ENCODE measurements at regions not wholly inside any gene's neighbourhood (a gene's known extent, or its start where the extent isn't known, plus 50 kb on each side); places are given as distances from the start of the nearest gene placed in this dataset.

- H3K9me3 ChIP-seq (ENCODE audit: control insufficient read depth, insufficient read depth, low read depth, low read length), result no peaks in the 10 kb centered on the region
- H3K36me3 ChIP-seq (ENCODE audit: control insufficient read depth, insufficient read depth, low read length), result no peaks in the 10 kb centered on the region
- no peak overlapping the region for H3K4me3 ChIP-seq (ENCODE audit: low read depth, low read length)
- no peak overlapping the region for H3K27ac ChIP-seq (ENCODE audit: low read depth, low read length)
- no peaks in the 10 kb centered on the region for H3K27me3 ChIP-seq (ENCODE audit: control insufficient read depth, insufficient read depth, low read length)
- H3K4me1 ChIP-seq (ENCODE audit: control insufficient read depth, insufficient read depth, low read length), result no peaks in the 10 kb centered on the region
- H3K9ac ChIP-seq (ENCODE audit: low read length), result no peak overlapping the region
These were observed 472.2 kb downstream of the NR2F2 start for GRCh38 chr15:96802611-96803255.

DNA sequence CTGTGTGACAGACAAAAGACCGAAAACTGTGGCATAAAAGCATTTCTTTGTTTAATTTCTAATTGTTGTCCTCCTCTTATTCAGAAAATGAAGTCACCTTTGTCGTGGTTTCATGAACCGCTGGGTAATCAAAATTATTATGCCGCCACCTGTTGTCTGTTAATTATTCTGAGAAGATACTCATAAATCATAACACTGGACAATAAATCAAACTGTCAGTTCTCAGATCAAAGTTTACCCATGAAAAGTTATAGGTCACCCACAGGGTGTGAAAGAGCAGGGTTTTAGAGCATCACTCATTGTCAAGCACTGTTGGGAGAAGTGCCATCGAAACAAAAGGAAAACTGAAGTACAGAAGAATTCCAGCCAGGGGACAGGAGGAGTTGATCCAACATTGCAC is 474.3 kb downstream of the NR2F2 start:
- Histone ChIP-seq H3K9ac (ENCODE audit: low read length) (no peak overlapping the region), H3K27ac (ENCODE audit: low read depth, low read length) (no peak overlapping the region), H3K4me3 (ENCODE audit: low read depth, low read length) (no peak overlapping the region), H3K27me3 (ENCODE audit: control insufficient read depth, insufficient read depth, low read length) (no peaks in the 10 kb centered on the region), H3K36me3 (ENCODE audit: control insufficient read depth, insufficient read depth, low read length) (no peaks in the 10 kb centered on the region), H3K4me1 (ENCODE audit: control insufficient read depth, insufficient read depth, low read length) (no peaks in the 10 kb centered on the region), H3K9me3 (ENCODE audit: control insufficient read depth, insufficient read depth, low read depth, low read length) (no peaks in the 10 kb centered on the region)

- Histone ChIP-seq H3K27ac (ENCODE audit: low read depth, low read length) (no peak overlapping the region), H3K4me3 (ENCODE audit: low read depth, low read length) (no peak overlapping the region), H3K9ac (ENCODE audit: low read length) (no peak overlapping the region), H3K9me3 (ENCODE audit: control insufficient read depth, insufficient read depth, low read depth, low read length) (no peaks in the 10 kb centered on the region), H3K27me3 (ENCODE audit: control insufficient read depth, insufficient read depth, low read length) (no peaks in the 10 kb centered on the region), H3K36me3 (ENCODE audit: control insufficient read depth, insufficient read depth, low read length) (no peaks in the 10 kb centered on the region), H3K4me1 (ENCODE audit: control insufficient read depth, insufficient read depth, low read length) (no peaks in the 10 kb centered on the region)
These were observed 476.9 kb downstream of the NR2F2 start for GRCh38 chr15:96807361-96807760.

GRCh38 chr15:96817900-96818299 is 487.4 kb downstream of the NR2F2 start:
- H3K4me1 ChIP-seq (ENCODE audit: control insufficient read depth, insufficient read depth, low read length), result no peaks in the 10 kb centered on the region
- no peaks in the 10 kb centered on the region for H3K27me3 ChIP-seq (ENCODE audit: control insufficient read depth, insufficient read depth, low read length)
- H3K36me3 ChIP-seq (ENCODE audit: control insufficient read depth, insufficient read depth, low read length), result no peaks in the 10 kb centered on the region
- H3K4me3 ChIP-seq (ENCODE audit: low read depth, low read length), result no peak overlapping the region
- no peak overlapping the region for H3K9ac ChIP-seq (ENCODE audit: low read length)
- no peak overlapping the region for H3K27ac ChIP-seq (ENCODE audit: low read depth, low read length)
- no peaks in the 10 kb centered on the region for H3K9me3 ChIP-seq (ENCODE audit: control insufficient read depth, insufficient read depth, low read depth, low read length)

- no peaks in the 10 kb centered on the region for H3K4me1 ChIP-seq (ENCODE audit: control insufficient read depth, insufficient read depth, low read length)
- H3K9ac ChIP-seq (ENCODE audit: low read length), result no peak overlapping the region
- no peaks in the 10 kb centered on the region for H3K27me3 ChIP-seq (ENCODE audit: control insufficient read depth, insufficient read depth, low read length)
- no peaks in the 10 kb centered on the region for H3K36me3 ChIP-seq (ENCODE audit: control insufficient read depth, insufficient read depth, low read length)
- H3K4me3 ChIP-seq (ENCODE audit: low read depth, low read length), result no peak overlapping the region
- no peak overlapping the region for H3K27ac ChIP-seq (ENCODE audit: low read depth, low read length)
- H3K9me3 ChIP-seq (ENCODE audit: control insufficient read depth, insufficient read depth, low read depth, low read length), result no peaks in the 10 kb centered on the region
These were observed 488.4 kb downstream of the NR2F2 start for GRCh38 chr15:96818861-96819260.

DNA sequence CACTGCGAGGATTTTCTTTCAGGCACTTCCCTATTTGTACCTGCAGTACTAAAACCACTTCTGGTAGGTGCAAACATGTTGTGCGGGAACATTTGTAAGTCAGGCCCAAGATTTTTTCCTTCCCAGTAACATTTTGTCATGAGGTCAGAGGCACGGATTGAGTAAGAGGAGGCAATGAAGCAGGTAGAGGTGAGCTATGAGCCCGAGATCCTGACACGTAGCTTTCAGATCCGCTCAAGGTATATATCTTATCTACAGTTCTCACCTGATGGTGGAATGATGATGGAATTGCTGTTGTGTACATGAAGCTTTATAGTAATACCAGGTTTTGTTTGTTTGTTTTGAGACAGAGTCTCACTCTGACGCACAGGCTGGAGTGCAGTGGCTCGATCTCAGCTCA is 497.5 kb downstream of the NR2F2 start:
- H3K9me3 ChIP-seq (ENCODE audit: control insufficient read depth, insufficient read depth, low read depth, low read length), result no peaks in the 10 kb centered on the region
- no peak overlapping the region for H3K4me3 ChIP-seq (ENCODE audit: low read depth, low read length)
- no peak overlapping the region for H3K27ac ChIP-seq (ENCODE audit: low read depth, low read length)
- no peaks in the 10 kb centered on the region for H3K27me3 ChIP-seq (ENCODE audit: control insufficient read depth, insufficient read depth, low read length)
- H3K9ac ChIP-seq (ENCODE audit: low read length), result no peak overlapping the region
- no peaks in the 10 kb centered on the region for H3K4me1 ChIP-seq (ENCODE audit: control insufficient read depth, insufficient read depth, low read length)
- no peaks in the 10 kb centered on the region for H3K36me3 ChIP-seq (ENCODE audit: control insufficient read depth, insufficient read depth, low read length)

- Histone ChIP-seq H3K9me3 (ENCODE audit: control insufficient read depth, insufficient read depth, low read depth, low read length) (peaks cover 11% of the 10 kb centered on the region; the same call in 1 of the 2 replicates), H3K27me3 (ENCODE audit: control insufficient read depth, insufficient read depth, low read length) (no peaks in the 10 kb centered on the region), H3K4me3 (ENCODE audit: low read depth, low read length) (no peak overlapping the region)
These were observed 506.9 kb downstream of the NR2F2 start for GRCh38 chr15:96837241-96837970.

DNA sequence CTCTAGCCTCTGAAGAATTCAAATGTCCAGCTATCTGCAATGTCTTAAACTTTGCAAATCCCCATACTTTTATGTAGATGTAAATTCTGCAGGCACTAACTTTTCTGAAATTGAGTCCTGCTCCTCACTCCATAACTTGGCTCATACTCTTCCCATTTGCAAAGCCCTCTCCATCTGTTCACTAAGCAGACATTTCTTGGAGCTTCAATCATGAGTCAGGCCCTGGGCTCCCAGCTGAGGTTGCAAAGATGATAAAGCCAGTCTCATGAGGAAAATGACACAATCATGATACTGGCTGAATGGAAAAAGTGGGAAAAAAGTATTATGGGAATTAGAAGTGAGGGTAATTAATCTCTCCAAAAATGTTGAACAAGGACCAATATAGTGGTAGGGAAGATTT is 507.6 kb downstream of the NR2F2 start:
- no peaks in the 10 kb centered on the region for H3K27me3 ChIP-seq (ENCODE audit: control insufficient read depth, insufficient read depth, low read length)
- no peaks in the 10 kb centered on the region for H3K4me1 ChIP-seq (ENCODE audit: control insufficient read depth, insufficient read depth, low read length)
- no peak overlapping the region for H3K9ac ChIP-seq (ENCODE audit: low read length)
- peaks cover 11% of the 10 kb centered on the region; the same call in 1 of the 2 replicates for H3K9me3 ChIP-seq (ENCODE audit: control insufficient read depth, insufficient read depth, low read depth, low read length)
- no peak overlapping the region for H3K4me3 ChIP-seq (ENCODE audit: low read depth, low read length)
- no peak overlapping the region for H3K27ac ChIP-seq (ENCODE audit: low read depth, low read length)
- H3K36me3 ChIP-seq (ENCODE audit: control insufficient read depth, insufficient read depth, low read length), result 0 out of 2 replicates have a peak, but pooled peaks cover 2% of the 10 kb centered on the region

More at GRCh38 chr15:96837241-96837970, 506.9 kb downstream of the NR2F2 start:
- H3K9ac ChIP-seq (ENCODE audit: low read length), result no peak overlapping the region
- 0 out of 2 replicates have a peak, but pooled peaks cover 2% of the 10 kb centered on the region for H3K36me3 ChIP-seq (ENCODE audit: control insufficient read depth, insufficient read depth, low read length)
- H3K4me1 ChIP-seq (ENCODE audit: control insufficient read depth, insufficient read depth, low read length), result no peaks in the 10 kb centered on the region
- H3K27ac ChIP-seq (ENCODE audit: low read depth, low read length), result no peak overlapping the region

DNA sequence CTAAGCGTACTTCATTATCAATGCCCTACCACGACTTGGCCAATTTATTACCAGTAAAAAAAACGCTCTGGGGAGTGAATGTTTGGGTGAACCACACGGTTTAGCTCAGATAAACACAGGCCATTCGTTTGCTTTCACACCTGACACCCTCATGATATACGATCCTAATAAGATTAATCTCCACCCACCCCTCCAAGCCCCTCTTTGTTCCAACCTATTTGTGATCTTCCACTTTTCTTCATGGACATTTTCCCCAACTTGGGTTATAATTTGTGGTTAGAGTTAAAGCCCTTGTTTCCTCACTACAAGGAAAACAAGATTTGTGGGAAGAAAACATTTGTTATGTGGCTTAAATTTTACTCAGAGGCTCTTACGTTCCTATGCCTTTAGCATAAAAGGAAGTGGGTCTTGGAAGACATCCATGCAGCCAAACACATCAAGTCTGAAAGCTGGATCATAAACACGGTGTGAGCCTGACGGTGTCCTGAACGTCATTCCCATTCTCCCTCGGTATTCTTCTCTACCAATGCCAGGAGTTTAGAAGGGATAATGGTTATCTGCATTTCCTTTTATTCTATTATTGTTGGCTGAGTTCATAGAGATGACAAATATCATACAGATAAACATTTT is 518.9 kb downstream of the NR2F2 start:
- Histone ChIP-seq H3K36me3 (ENCODE audit: control insufficient read depth, insufficient read depth, low read length) (no peaks in the 10 kb centered on the region), H3K27ac (ENCODE audit: low read depth, low read length) (no peak overlapping the region), H3K9me3 (ENCODE audit: control insufficient read depth, insufficient read depth, low read depth, low read length) (peaks cover 8% of the 10 kb centered on the region), H3K9ac (ENCODE audit: low read length) (no peak overlapping the region), H3K4me3 (ENCODE audit: low read depth, low read length) (no peak overlapping the region), H3K27me3 (ENCODE audit: control insufficient read depth, insufficient read depth, low read length) (no peaks in the 10 kb centered on the region), H3K4me1 (ENCODE audit: control insufficient read depth, insufficient read depth, low read length) (no peaks in the 10 kb centered on the region)

DNA sequence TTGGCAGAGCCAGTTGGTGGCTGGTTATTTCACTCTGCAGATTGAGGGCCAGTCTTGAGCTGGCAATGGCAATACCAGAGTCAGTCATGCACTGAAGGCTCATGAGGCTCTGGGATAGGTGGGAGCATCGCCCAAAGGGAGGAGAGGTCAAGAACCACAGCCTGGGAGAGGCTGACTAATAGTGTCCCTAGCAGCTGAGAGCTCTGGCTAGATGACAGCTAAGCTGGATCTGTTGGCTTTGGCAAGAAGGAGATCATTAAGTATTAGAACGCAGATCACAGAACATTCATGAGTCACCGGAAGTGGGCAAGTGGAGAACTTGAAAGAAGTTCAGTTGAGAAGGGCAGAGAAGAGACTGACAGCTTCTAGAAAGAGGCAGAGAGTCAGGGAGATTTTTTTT is 521.1 kb downstream of the NR2F2 start:
- Histone ChIP-seq H3K27ac (ENCODE audit: low read depth, low read length) (no peak overlapping the region), H3K9ac (ENCODE audit: low read length) (no peak overlapping the region), H3K27me3 (ENCODE audit: control insufficient read depth, insufficient read depth, low read length) (no peaks in the 10 kb centered on the region), H3K9me3 (ENCODE audit: control insufficient read depth, insufficient read depth, low read depth, low read length) (peaks cover 3% of the 10 kb centered on the region; the same call in 1 of the 2 replicates), H3K4me3 (ENCODE audit: low read depth, low read length) (no peak overlapping the region), H3K36me3 (ENCODE audit: control insufficient read depth, insufficient read depth, low read length) (no peaks in the 10 kb centered on the region), H3K4me1 (ENCODE audit: control insufficient read depth, insufficient read depth, low read length) (no peaks in the 10 kb centered on the region)

DNA sequence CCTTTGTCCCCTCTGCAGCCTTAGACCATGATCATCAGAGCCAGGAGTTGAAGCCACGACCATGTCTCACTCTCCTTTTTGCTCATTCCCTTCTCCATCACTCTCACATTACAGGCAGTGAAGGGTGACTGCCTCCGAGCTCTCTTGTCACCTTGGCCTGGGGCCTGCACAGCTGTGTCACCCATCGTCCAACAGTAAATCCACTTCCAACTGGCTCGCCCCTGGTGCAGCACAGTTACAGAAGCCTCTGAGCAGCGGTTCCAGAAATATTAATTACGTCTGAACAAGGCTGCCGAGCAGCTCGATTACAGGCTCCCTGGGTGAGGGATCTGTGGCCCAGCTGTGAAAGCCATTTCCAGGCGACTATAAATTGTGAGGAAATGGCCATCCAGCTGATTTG is 528.2 kb downstream of the NR2F2 start:
- Histone ChIP-seq H3K4me1 (ENCODE audit: control insufficient read depth, insufficient read depth, low read length) (no peaks in the 10 kb centered on the region), H3K27me3 (ENCODE audit: control insufficient read depth, insufficient read depth, low read length) (no peaks in the 10 kb centered on the region), H3K9me3 (ENCODE audit: control insufficient read depth, insufficient read depth, low read depth, low read length) (no peaks in the 10 kb centered on the region), H3K36me3 (ENCODE audit: control insufficient read depth, insufficient read depth, low read length) (peaks cover 5% of the 10 kb centered on the region; the same call in 1 of the 2 replicates), H3K27ac (ENCODE audit: low read depth, low read length) (no peak overlapping the region), H3K9ac (ENCODE audit: low read length) (no peak overlapping the region), H3K4me3 (ENCODE audit: low read depth, low read length) (no peak overlapping the region)
